HEK293 (cell line): ENCODE measurements at regions not wholly inside any gene's neighbourhood (a gene's known extent, or its start where the extent isn't known, plus 50 kb on each side); places are given as distances from the start of the nearest gene placed in this dataset.
A peak's percentile ranks its signal among the peaks of the same experiment; 100 is the strongest.

Experiments
- CTCF ChIA-PET: fragments of 350-600 bp; formaldehyde crosslinking; extraction: SDS; loops from one replicate; lab custom pipeline; 2021; ENCODE audit warnings: antibody characterized with exemption; lab: Yijun Ruan, JAX
- POLR2A ChIA-PET: fragments of 300-600 bp; formaldehyde crosslinking; extraction: SDS; loops from one replicate; lab custom pipeline; 2020; ENCODE audit warnings: antibody characterized with exemption, inconsistent platforms; lab: Yijun Ruan, JAX
- H3K27ac ChIP-seq: fragments of 200-500 bp; sonication (Bioruptor generic); 2 replicates; pipeline ENCODE4 v1.5.1; 2014; ENCODE audit warnings: low read depth, low read length, control low read depth, inconsistent platforms; ENCODE audit errors: extremely low read depth
- H3K36me3 ChIP-seq, 2 experiments: fragments of 200-500 bp in 1 of 2; sonication (Bioruptor generic) in 1 of 2; 1 replicate in 1 of 2; 2 replicates in 1 of 2; pipeline ENCODE4 v1.5.1; 2014 to 2017; ENCODE audit warnings: inconsistent platforms in 2 of 2, low read length in 2 of 2; ENCODE audit not compliant: control insufficient read depth in 2 of 2, insufficient read depth in 1 of 2
- H3K4me1 ChIP-seq: fragments of 200-500 bp; sonication (Bioruptor generic); 2 replicates; pipeline ENCODE4 v1.5.1; 2014; ENCODE audit warnings: mild to moderate bottlenecking, low read length, inconsistent platforms; ENCODE audit not compliant: control insufficient read depth, insufficient read depth
- H3K4me3 ChIP-seq: 2 replicates; pipeline ENCODE4 v1.5.1; 2011; ENCODE audit warnings: low read depth, mild to moderate bottlenecking, control low read depth, low read length, moderate library complexity
- H3K9me3 ChIP-seq: fragments of 200-500 bp; sonication (Bioruptor generic); 2 replicates; pipeline ENCODE4 v1.5.1; 2014; ENCODE audit warnings: low read depth, low read length, inconsistent platforms; ENCODE audit not compliant: control insufficient read depth, insufficient read depth
- KLF8 ChIP-seq: fragments of 450-650 bp; formaldehyde crosslinking; IDR thresholded peaks from 2 replicates; pipeline ENCODE4 v1.5.1; 2016; ENCODE audit warnings: missing biosample characterization, missing genetic modification characterization
- SP2 ChIP-seq: fragments of 450-650 bp; formaldehyde crosslinking; IDR thresholded peaks from 2 replicates; pipeline ENCODE4 v1.5.1; 2016; ENCODE audit warnings: missing biosample characterization, missing genetic modification characterization
- SP3 ChIP-seq: fragments of 450-650 bp; formaldehyde crosslinking; IDR thresholded peaks from 2 replicates; pipeline ENCODE4 v1.5.1; 2016; ENCODE audit warnings: missing biosample characterization, missing genetic modification characterization
- SP7 ChIP-seq: fragments of 450-650 bp; formaldehyde crosslinking; IDR thresholded peaks from 2 replicates; pipeline ENCODE4 v1.5.1; 2016; ENCODE audit warnings: missing biosample characterization, missing genetic modification characterization
- ZBTB17 ChIP-seq: fragments of 450-650 bp; formaldehyde crosslinking; IDR thresholded peaks from 2 replicates; pipeline ENCODE4 v1.5.1; 2016; ENCODE audit warnings: missing biosample characterization, missing genetic modification characterization
- ZBTB49 ChIP-seq: fragments of 450-650 bp; formaldehyde crosslinking; IDR thresholded peaks from 2 replicates; pipeline ENCODE4 v1.5.1; 2016; ENCODE audit warnings: missing biosample characterization, missing genetic modification characterization, low read depth
- ZNF157 ChIP-seq: fragments of 450-650 bp; formaldehyde crosslinking; IDR thresholded peaks from 2 replicates; pipeline ENCODE4 v1.5.1; 2016; ENCODE audit warnings: missing biosample characterization, missing genetic modification characterization
- ZNF280D ChIP-seq: fragments of 450-650 bp; formaldehyde crosslinking; IDR thresholded peaks from 2 replicates; pipeline ENCODE4 v1.5.1; 2016; ENCODE audit warnings: missing biosample characterization, missing genetic modification characterization
- ZNF391 ChIP-seq: fragments of 450-650 bp; formaldehyde crosslinking; IDR thresholded peaks from 2 replicates; pipeline ENCODE4 v1.5.1; 2016; ENCODE audit warnings: low read depth, missing biosample characterization, missing genetic modification characterization, borderline replicate concordance
- ZNF394 ChIP-seq: fragments of 450-650 bp; formaldehyde crosslinking; IDR thresholded peaks from 2 replicates; pipeline ENCODE4 v1.5.1; 2016; ENCODE audit warnings: missing biosample characterization, missing genetic modification characterization, mild to moderate bottlenecking, moderate library complexity, borderline replicate concordance
- ZNF558 ChIP-seq: fragments of 450-650 bp; formaldehyde crosslinking; IDR thresholded peaks from 2 replicates; pipeline ENCODE4 v1.5.1; 2016; ENCODE audit warnings: missing biosample characterization, missing genetic modification characterization
- ZNF561 ChIP-seq: fragments of 450-650 bp; IDR thresholded peaks from 2 replicates; pipeline ENCODE4 v1.5.1; 2018; ENCODE audit warnings: missing biosample characterization, missing genetic modification characterization, borderline replicate concordance
- ZNF629 ChIP-seq: fragments of 450-650 bp; formaldehyde crosslinking; IDR thresholded peaks from 2 replicates; pipeline ENCODE4 v1.5.1; 2017; ENCODE audit warnings: missing biosample characterization, missing genetic modification characterization
- ZNF639 ChIP-seq: fragments of 450-650 bp; formaldehyde crosslinking; IDR thresholded peaks from 2 replicates; pipeline ENCODE4 v1.5.1; 2016; ENCODE audit warnings: missing biosample characterization, missing genetic modification characterization
- ZNF654 ChIP-seq: fragments of 450-650 bp; formaldehyde crosslinking; IDR thresholded peaks from 2 replicates; pipeline ENCODE4 v1.5.1; 2016; ENCODE audit warnings: low read depth, missing biosample characterization, missing genetic modification characterization
- ZNF664 ChIP-seq: fragments of 450-650 bp; formaldehyde crosslinking; IDR thresholded peaks from 2 replicates; pipeline ENCODE4 v1.5.1; 2016; ENCODE audit warnings: missing biosample characterization, missing genetic modification characterization
- ZNF792 ChIP-seq: fragments of 450-650 bp; formaldehyde crosslinking; IDR thresholded peaks from 2 replicates; pipeline ENCODE4 v1.5.1; 2016; ENCODE audit warnings: missing biosample characterization, missing genetic modification characterization
- ZSCAN30 ChIP-seq: fragments of 450-650 bp; IDR thresholded peaks from 2 replicates; pipeline ENCODE4 v1.5.1; 2018; ENCODE audit warnings: missing biosample characterization, mild to moderate bottlenecking, missing genetic modification characterization, moderate library complexity
- TF ChIP-seq, protein P1 (sequence below): fragments of 450-650 bp; formaldehyde crosslinking; IDR thresholded peaks from 2 replicates; pipeline ENCODE4 v1.5.1; 2016; ENCODE audit warnings: missing biosample characterization, missing genetic modification characterization
- TF ChIP-seq, protein P2 (sequence below): fragments of 450-650 bp; formaldehyde crosslinking; IDR thresholded peaks from 2 replicates; pipeline ENCODE4 v1.5.1; 2016; ENCODE audit warnings: missing biosample characterization, missing genetic modification characterization
- TF ChIP-seq, protein P3 (sequence below): fragments of 450-650 bp; formaldehyde crosslinking; IDR thresholded peaks from 2 replicates; pipeline ENCODE4 v1.5.1; 2016; ENCODE audit warnings: missing biosample characterization, missing genetic modification characterization

DNA sequence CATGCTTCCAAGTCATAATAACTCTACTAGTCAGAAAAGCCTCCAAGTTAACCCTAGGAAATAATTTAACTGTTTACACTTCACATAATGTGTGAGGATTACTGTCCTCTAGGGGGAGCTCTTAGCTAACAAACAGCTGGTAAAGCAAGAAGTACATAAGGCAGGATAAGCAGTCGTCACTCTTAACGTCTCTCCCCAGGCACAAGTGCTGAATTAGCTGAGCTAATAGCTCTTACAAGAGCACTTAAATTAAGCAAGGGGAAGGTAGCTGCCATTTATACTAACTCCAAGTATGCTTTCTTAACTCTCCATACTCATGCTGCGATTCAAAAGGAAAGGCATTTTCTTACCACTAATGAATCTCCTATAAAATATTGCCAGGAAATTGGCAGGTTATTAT lies 79.3 kb upstream of the TSPAN11 start:
- Histone ChIP-seq H3K9me3 (no peaks in the 10 kb centered on the region), H3K36me3 (no peaks in the 10 kb centered on the region), H3K27ac (no peak overlapping the region), H3K4me1 (no peaks in the 10 kb centered on the region), H3K4me3 (no peak overlapping the region)
- CTCF ChIA-PET, result interaction anchor here (0.5 to 3.5 kb wide), 20 partner anchors 12 to 569 kb away, joined by 3 to 39 read pairs (median 4); no protein-coding TSS in a partner anchor
- POLR2A ChIA-PET, result interaction anchor here (0.6 kb wide), 1 partner anchor 73 kb away, joined by 3 read pairs; no protein-coding TSS in a partner anchor
- TF ChIP-seq ZNF280D, result peak; percentile 80; the same call in 1 of the 2 replicates
- peak; percentile 55; the same call in 1 of the 2 replicates for TF ChIP-seq SP7 (tag by site-specific recombination)
- no peak for TF ChIP-seq ZNF394
- TF ChIP-seq ZBTB49, result no peak
- TF ChIP-seq ZNF391, result 0 out of 2 replicates have a peak, but pooled peaks have one; percentile 43
- TF ChIP-seq ZNF629 (tag by site-specific recombination), result peak; percentile 40; the same call in 1 of the 2 replicates
- TF ChIP-seq, protein P1, sequence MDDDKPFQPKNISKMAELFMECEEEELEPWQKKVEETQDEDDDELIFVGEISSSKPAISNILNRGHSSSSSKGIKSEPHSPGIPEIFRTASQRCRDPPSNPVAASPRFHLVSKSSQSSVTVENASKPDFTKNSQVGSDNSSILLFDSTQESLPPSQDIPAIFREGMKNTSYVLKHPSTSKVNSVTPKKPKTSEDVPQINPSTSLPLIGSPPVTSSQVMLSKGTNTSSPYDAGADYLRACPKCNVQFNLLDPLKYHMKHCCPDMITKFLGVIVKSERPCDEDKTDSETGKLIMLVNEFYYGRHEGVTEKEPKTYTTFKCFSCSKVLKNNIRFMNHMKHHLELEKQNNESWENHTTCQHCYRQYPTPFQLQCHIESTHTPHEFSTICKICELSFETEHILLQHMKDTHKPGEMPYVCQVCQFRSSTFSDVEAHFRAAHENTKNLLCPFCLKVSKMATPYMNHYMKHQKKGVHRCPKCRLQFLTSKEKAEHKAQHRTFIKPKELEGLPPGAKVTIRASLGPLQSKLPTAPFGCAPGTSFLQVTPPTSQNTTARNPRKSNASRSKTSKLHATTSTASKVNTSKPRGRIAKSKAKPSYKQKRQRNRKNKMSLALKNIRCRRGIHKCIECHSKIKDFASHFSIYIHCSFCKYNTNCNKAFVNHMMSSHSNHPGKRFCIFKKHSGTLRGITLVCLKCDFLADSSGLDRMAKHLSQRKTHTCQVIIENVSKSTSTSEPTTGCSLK (tag by site-specific recombination), result no peak
- peak; percentile 97 for TF ChIP-seq ZNF654 (tag by site-specific recombination)
- TF ChIP-seq, protein P2, sequence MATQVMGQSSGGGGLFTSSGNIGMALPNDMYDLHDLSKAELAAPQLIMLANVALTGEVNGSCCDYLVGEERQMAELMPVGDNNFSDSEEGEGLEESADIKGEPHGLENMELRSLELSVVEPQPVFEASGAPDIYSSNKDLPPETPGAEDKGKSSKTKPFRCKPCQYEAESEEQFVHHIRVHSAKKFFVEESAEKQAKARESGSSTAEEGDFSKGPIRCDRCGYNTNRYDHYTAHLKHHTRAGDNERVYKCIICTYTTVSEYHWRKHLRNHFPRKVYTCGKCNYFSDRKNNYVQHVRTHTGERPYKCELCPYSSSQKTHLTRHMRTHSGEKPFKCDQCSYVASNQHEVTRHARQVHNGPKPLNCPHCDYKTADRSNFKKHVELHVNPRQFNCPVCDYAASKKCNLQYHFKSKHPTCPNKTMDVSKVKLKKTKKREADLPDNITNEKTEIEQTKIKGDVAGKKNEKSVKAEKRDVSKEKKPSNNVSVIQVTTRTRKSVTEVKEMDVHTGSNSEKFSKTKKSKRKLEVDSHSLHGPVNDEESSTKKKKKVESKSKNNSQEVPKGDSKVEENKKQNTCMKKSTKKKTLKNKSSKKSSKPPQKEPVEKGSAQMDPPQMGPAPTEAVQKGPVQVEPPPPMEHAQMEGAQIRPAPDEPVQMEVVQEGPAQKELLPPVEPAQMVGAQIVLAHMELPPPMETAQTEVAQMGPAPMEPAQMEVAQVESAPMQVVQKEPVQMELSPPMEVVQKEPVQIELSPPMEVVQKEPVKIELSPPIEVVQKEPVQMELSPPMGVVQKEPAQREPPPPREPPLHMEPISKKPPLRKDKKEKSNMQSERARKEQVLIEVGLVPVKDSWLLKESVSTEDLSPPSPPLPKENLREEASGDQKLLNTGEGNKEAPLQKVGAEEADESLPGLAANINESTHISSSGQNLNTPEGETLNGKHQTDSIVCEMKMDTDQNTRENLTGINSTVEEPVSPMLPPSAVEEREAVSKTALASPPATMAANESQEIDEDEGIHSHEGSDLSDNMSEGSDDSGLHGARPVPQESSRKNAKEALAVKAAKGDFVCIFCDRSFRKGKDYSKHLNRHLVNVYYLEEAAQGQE (tag by site-specific recombination), result peak; percentile 47; the same call in 1 of the 2 replicates
- no peak for TF ChIP-seq ZNF558 (tag by site-specific recombination)
- peak; percentile 93 for TF ChIP-seq ZNF664 (tag by site-specific recombination)
- TF ChIP-seq ZBTB17, result peak; percentile 45; the same call in 1 of the 2 replicates
- TF ChIP-seq KLF8, result 0 out of 2 replicates have a peak, but pooled peaks have one; percentile 17
- TF ChIP-seq ZNF792 (tag by site-specific recombination), result peak; percentile 78; the same call in 1 of the 2 replicates
- peak; percentile 84 for TF ChIP-seq ZSCAN30 (tag by site-specific recombination)
- TF ChIP-seq ZNF157 (tag by site-specific recombination), result no peak
- no peak for TF ChIP-seq SP3 (tag by site-specific recombination)
- no peak for TF ChIP-seq ZNF561
- no peak for TF ChIP-seq SP2 (tag by site-specific recombination)
- peak; percentile 74 for TF ChIP-seq ZNF639 (tag by site-specific recombination)
- TF ChIP-seq, protein P3, sequence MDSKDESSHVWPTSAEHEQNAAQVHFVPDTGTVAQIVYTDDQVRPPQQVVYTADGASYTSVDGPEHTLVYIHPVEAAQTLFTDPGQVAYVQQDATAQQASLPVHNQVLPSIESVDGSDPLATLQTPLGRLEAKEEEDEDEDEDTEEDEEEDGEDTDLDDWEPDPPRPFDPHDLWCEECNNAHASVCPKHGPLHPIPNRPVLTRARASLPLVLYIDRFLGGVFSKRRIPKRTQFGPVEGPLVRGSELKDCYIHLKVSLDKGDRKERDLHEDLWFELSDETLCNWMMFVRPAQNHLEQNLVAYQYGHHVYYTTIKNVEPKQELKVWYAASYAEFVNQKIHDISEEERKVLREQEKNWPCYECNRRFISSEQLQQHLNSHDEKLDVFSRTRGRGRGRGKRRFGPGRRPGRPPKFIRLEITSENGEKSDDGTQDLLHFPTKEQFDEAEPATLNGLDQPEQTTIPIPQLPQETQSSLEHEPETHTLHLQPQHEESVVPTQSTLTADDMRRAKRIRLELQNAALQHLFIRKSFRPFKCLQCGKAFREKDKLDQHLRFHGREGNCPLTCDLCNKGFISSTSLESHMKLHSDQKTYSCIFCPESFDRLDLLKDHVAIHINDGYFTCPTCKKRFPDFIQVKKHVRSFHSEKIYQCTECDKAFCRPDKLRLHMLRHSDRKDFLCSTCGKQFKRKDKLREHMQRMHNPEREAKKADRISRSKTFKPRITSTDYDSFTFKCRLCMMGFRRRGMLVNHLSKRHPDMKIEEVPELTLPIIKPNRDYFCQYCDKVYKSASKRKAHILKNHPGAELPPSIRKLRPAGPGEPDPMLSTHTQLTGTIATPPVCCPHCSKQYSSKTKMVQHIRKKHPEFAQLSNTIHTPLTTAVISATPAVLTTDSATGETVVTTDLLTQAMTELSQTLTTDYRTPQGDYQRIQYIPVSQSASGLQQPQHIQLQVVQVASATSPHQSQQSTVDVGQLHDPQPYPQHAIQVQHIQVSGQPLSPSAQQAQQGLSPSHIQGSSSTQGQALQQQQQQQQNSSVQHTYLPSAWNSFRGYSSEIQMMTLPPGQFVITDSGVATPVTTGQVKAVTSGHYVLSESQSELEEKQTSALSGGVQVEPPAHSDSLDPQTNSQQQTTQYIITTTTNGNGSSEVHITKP (tag by site-specific recombination), result no peak
